Fibroblast of villous mesenchyme (primary cell): ENCODE measurements at regions not wholly inside any gene's neighbourhood (a gene's known extent, or its start where the extent isn't known, plus 50 kb on each side); places are given as distances from the start of the nearest gene placed in this dataset.

ENCODE experiments used
- DNase-seq: peaks from one replicate; pipeline ENCODE4 v3.0.0-alpha.2; 2010; ENCODE audit warnings: low read depth
- H3K4me3 ChIP-seq: 2 replicates; pipeline ENCODE4 v1.5.1; 2011; ENCODE audit warnings: low read depth, mild to moderate bottlenecking, low read length
- CTCF ChIP-seq: IDR thresholded peaks from 2 replicates; pipeline ENCODE4 v1.5.1; 2012; ENCODE audit warnings: low read depth, mild to moderate bottlenecking, low read length; ENCODE audit not compliant: insufficient read depth

DNA sequence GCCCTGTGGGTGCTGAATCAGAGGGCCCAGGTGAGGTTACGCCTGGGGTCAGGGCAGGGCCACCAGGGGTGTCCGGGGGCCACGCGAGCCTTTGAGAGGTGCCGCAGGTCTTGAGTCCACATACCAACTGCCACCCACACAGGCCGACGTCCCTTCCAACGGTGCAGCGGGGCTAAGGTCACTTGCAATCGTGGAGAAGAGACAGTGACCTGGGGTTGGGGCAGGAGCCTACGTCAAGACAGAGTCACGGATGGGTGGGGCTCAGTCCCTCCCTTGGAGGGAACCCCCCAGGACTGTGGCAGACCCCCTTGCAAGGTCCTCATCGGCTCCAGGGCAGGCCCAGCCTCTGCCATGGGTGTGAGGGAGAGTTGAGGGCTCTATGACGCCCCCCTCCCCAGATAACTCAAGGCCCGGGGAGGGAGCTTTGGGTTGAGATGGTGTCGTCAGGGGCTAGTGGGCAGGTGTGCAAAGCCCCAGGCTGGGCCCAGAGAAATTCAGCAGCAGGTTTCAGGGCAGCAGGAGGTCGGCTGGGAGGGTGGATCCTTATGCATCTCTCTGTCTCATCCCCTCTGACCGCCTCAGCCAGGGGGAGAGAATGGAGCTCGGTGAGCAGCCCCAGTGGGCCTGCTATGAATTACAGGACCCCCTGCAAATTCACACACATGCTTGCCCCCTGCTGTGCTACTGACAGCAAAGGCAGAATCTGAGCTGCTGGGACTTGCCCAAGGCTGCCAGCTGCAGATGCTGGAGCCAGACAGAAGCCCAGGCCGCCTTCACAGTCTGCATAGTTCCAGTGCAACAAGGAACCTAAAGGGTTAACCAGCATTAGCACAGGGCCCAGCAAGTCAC lies 60.0 kb downstream of the MYEOV start:
- H3K4me3 ChIP-seq, result no peak overlapping the region
- DNase-seq, result no peak

DNA sequence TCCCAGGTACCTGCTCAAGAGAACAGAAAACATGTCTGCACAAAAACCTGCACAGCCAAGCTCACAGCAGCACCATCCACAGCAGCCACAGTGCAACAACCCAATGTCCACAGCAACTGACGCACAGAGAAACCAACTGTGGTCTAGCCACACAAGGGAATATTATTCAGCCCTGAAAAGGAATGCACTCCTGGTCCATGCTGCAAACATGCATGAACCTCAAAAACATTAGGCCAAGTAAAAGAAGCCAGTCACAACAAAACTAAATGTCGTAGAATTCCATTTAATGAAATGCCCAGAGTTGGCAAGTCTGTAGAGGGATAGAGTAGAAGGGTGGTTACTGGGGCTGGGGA lies 60.6 kb downstream of the MYEOV start:
- DNase-seq, result no peak
- TF ChIP-seq CTCF, result no peak

More for the DNA sequence above, 60.0 kb downstream of the MYEOV start:
- TF ChIP-seq CTCF, result no peak

GRCh38 chr11:69355346-69355940 lies 61.5 kb downstream of the MYEOV start:
- no peak for TF ChIP-seq CTCF
- H3K4me3 ChIP-seq, result no peak overlapping the region
- no peak for DNase-seq

More for the DNA sequence above, 60.6 kb downstream of the MYEOV start:
- H3K4me3 ChIP-seq, result no peak overlapping the region

GRCh38 chr11:69355959-69356702 lies 62.2 kb downstream of the MYEOV start:
- TF ChIP-seq CTCF, result no peak
- DNase-seq, result no peak
- no peak overlapping the region for H3K4me3 ChIP-seq

DNA sequence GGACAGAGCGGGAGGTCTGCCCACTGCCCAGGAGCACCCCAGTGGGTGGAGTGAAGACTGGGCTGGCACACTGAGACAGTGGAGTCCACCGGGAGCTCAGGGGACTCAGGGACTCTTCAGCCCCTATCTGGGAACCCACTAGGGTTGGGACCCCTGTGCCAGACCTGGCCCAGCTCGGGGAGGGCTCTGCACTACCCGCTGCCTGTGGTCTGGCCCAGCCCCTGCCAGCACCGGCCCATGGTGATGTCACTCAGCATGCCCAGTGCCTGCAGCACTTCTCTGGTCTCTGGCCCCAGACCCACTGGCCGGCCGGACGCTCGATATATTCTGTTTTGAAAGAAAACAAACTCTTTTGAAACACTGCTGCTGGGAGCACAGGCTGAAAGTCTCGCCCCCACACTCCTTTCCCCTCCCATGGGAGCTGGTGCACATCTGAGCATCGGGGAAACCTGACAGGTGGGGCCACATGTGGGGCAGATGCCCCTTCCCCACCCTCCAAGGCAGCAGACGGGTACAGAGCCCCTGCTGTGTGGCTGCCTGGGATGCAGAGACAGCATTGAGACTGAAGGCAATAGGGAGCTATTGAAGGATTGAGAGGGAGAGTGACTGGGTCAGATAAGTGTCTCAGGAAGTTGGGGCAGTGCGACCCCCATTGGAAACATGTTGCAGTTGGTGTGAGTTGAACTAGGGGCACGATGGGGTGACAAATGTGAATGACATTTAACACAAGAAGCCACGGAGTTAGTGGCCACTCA lies 62.9 kb downstream of the MYEOV start:
- DNase-seq, result no peak
- TF ChIP-seq CTCF, result no peak
- H3K4me3 ChIP-seq, result no peak overlapping the region
